Erythroblast (primary cell): ENCODE measurements at regions not wholly inside any gene's neighbourhood (a gene's known extent, or its start where the extent isn't known, plus 50 kb on each side); places are given as distances from the start of the nearest gene placed in this dataset.

ENCODE experiments used
- GATA1 ChIP-seq: IDR thresholded peaks from 2 replicates; pipeline ENCODE4 v1.6.1; 2011; ENCODE audit warnings: low read depth, mild to moderate bottlenecking, control low read depth, low read length, moderate library complexity
- POLR2A ChIP-seq: IDR thresholded peaks from 2 replicates; pipeline ENCODE4 v1.6.1; 2011; ENCODE audit warnings: mild to moderate bottlenecking, low read length

GRCh38 chr15:79206940-79207339 lies 75.6 kb upstream of the ANKRD34C start:
- TF ChIP-seq POLR2A = no peak
- TF ChIP-seq GATA1 = no peak
